Germinal center (tissue), 1 donor: ENCODE measurements at regions not wholly inside any gene's neighbourhood (a gene's known extent, or its start where the extent isn't known, plus 50 kb on each side); places are given as distances from the start of the nearest gene placed in this dataset.

Source experiments
- DNase-seq: peaks from one replicate; pipeline ENCODE4 v3.0.0; 2012; ENCODE audit warnings: mixed read lengths, low spot score

- no peak for DNase-seq
These were observed 96.9 kb upstream of the PFN2 start for GRCh38 chr3:150067561-150067960.

GRCh38 chr3:150064971-150065370 is 94.3 kb upstream of the PFN2 start:
- DNase-seq = no peak

GRCh38 chr3:150063237-150063636 is 92.5 kb upstream of the PFN2 start:
- no peak for DNase-seq

GRCh38 chr3:150062492-150062891 is 91.8 kb upstream of the PFN2 start:
- DNase-seq = no peak

GRCh38 chr3:150061288-150062024 is 90.8 kb upstream of the PFN2 start:
- no peak for DNase-seq

- DNase-seq = no peak
These were observed 89.0 kb upstream of the PFN2 start for GRCh38 chr3:150059729-150060128.

- DNase-seq = no peak
These were observed 88.5 kb upstream of the PFN2 start for GRCh38 chr3:150059241-150059640.

- DNase-seq = no peak
These were observed 86.5 kb upstream of the PFN2 start for GRCh38 chr3:150057227-150057626.

GRCh38 chr3:150055332-150055731 is 84.6 kb upstream of the PFN2 start:
- no peak for DNase-seq

GRCh38 chr3:150054635-150055034 is 83.9 kb upstream of the PFN2 start:
- no peak for DNase-seq

GRCh38 chr3:150050510-150050909 is 79.8 kb upstream of the PFN2 start:
- DNase-seq = no peak

- DNase-seq = no peak
These were observed 78.6 kb upstream of the PFN2 start for GRCh38 chr3:150049317-150049716.

- DNase-seq = no peak
These were observed 71.2 kb upstream of the PFN2 start for GRCh38 chr3:150041877-150042276.

GRCh38 chr3:150040097-150040496 is 69.4 kb upstream of the PFN2 start:
- DNase-seq = no peak

- DNase-seq = no peak
These were observed 68.1 kb upstream of the PFN2 start for GRCh38 chr3:150038830-150039229.

- no peak for DNase-seq
These were observed 66.1 kb upstream of the PFN2 start for GRCh38 chr3:150036780-150037179.

GRCh38 chr3:150035910-150036612 is 65.4 kb upstream of the PFN2 start:
- no peak for DNase-seq

- peak; percentile 11 for DNase-seq
These were observed 64.6 kb upstream of the PFN2 start for GRCh38 chr3:150035301-150035779.

- no peak for DNase-seq
These were observed 63.0 kb upstream of the PFN2 start for GRCh38 chr3:150033721-150034120.

GRCh38 chr3:150030841-150031240 is 60.1 kb upstream of the PFN2 start:
- DNase-seq = no peak

GRCh38 chr3:150023239-150023636 is 52.5 kb upstream of the PFN2 start:
- no peak for DNase-seq

- DNase-seq = peak; percentile 32
These were observed 51.9 kb upstream of the PFN2 start for GRCh38 chr3:150022381-150023238.

- DNase-seq = no peak
These were observed 49.8 kb upstream of the PFN2 start for GRCh38 chr3:150020527-150020926.
